ENCODE measurements at regions not wholly inside any gene's neighbourhood (a gene's known extent, or its start where the extent isn't known, plus 50 kb on each side); places are given as distances from the start of the nearest gene placed in this dataset.

GRCh38 chr2:223503746-223504145 lies 98.4 kb downstream of the SCG2 start:
- H3K27ac Mint-ChIP-seq (ENCODE audit: unreplicated experiment) = no peak overlapping the region
- no peak for DNase-seq (ENCODE audit: low read depth, low spot score)
- no peak for TF ChIP-seq CTCF (conservative IDR thresholded peaks at IDR 0.05)
- no peaks in the 10 kb centered on the region for H3K9me3 Mint-ChIP-seq
- no peaks in the 10 kb centered on the region for H3K27me3 Mint-ChIP-seq (ENCODE audit: low read depth)
- H3K4me3 Mint-ChIP-seq = no peak overlapping the region
- no peaks in the 10 kb centered on the region for H3K36me3 Mint-ChIP-seq (ENCODE audit: low read depth)
- H3K4me1 Mint-ChIP-seq = no peaks in the 10 kb centered on the region

GRCh38 chr2:223508372-223508771 lies 93.8 kb downstream of the SCG2 start:
- H3K4me3 Mint-ChIP-seq = no peak overlapping the region
- no peak for TF ChIP-seq CTCF (conservative IDR thresholded peaks at IDR 0.05)
- H3K4me1 Mint-ChIP-seq = no peaks in the 10 kb centered on the region

GRCh38 chr2:223510713-223511112 lies 91.4 kb downstream of the SCG2 start:
- H3K27me3 Mint-ChIP-seq (ENCODE audit: low read depth) = no peaks in the 10 kb centered on the region
- no peaks in the 10 kb centered on the region for H3K36me3 Mint-ChIP-seq (ENCODE audit: low read depth)
- H3K4me3 Mint-ChIP-seq = no peak overlapping the region
- no peak overlapping the region for H3K27ac Mint-ChIP-seq (ENCODE audit: unreplicated experiment)
- H3K4me1 Mint-ChIP-seq = no peaks in the 10 kb centered on the region
- no peak for DNase-seq (ENCODE audit: low read depth, low spot score)
- peaks cover 2% of the 10 kb centered on the region for H3K9me3 Mint-ChIP-seq
- no peak for TF ChIP-seq CTCF (conservative IDR thresholded peaks at IDR 0.05)

More at GRCh38 chr2:223508372-223508771, 93.8 kb downstream of the SCG2 start:
- H3K9me3 Mint-ChIP-seq = no peaks in the 10 kb centered on the region
- no peak overlapping the region for H3K27ac Mint-ChIP-seq (ENCODE audit: unreplicated experiment)
- no peaks in the 10 kb centered on the region for H3K36me3 Mint-ChIP-seq (ENCODE audit: low read depth)
- no peak for DNase-seq (ENCODE audit: low read depth, low spot score)
- H3K27me3 Mint-ChIP-seq (ENCODE audit: low read depth) = no peaks in the 10 kb centered on the region

- Mint-ChIP-seq H3K4me1 (no peaks in the 10 kb centered on the region), H3K9me3 (peaks cover 2% of the 10 kb centered on the region), H3K36me3 (ENCODE audit: low read depth) (no peaks in the 10 kb centered on the region), H3K27me3 (ENCODE audit: low read depth) (no peaks in the 10 kb centered on the region), H3K27ac (ENCODE audit: unreplicated experiment) (no peak overlapping the region), H3K4me3 (no peak overlapping the region)
- TF ChIP-seq CTCF (conservative IDR thresholded peaks at IDR 0.05) = no peak
- no peak for DNase-seq (ENCODE audit: low read depth, low spot score)
These were observed 91.0 kb downstream of the SCG2 start for GRCh38 chr2:223511168-223511567.

GRCh38 chr2:223513771-223514455 lies 88.2 kb downstream of the SCG2 start:
- no peaks in the 10 kb centered on the region for H3K27me3 Mint-ChIP-seq (ENCODE audit: low read depth)
- no peak for TF ChIP-seq CTCF (conservative IDR thresholded peaks at IDR 0.05)
- peaks cover 2% of the 10 kb centered on the region for H3K9me3 Mint-ChIP-seq
- DNase-seq (ENCODE audit: low read depth, low spot score) = no peak
- no peaks in the 10 kb centered on the region for H3K4me1 Mint-ChIP-seq
- no peaks in the 10 kb centered on the region for H3K36me3 Mint-ChIP-seq (ENCODE audit: low read depth)
- H3K27ac Mint-ChIP-seq (ENCODE audit: unreplicated experiment) = no peak overlapping the region
- H3K4me3 Mint-ChIP-seq = no peak overlapping the region

Data from neural crest cell (in vitro differentiated cells).